Endodermal cell (in vitro differentiated cells): ENCODE measurements at regions not wholly inside any gene's neighbourhood (a gene's known extent, or its start where the extent isn't known, plus 50 kb on each side); places are given as distances from the start of the nearest gene placed in this dataset.

Experiments
- DNase-seq: peaks from one replicate; pipeline ENCODE4 v3.0.0-alpha.2; 2017
- H3K27ac ChIP-seq: 2 replicates; pipeline ENCODE4 v1.5.1; 2013; ENCODE audit warnings: mild to moderate bottlenecking, low read depth, low read length, moderate library complexity
- H3K27me3 ChIP-seq: 2 replicates; pipeline ENCODE4 v1.6.1; 2013; ENCODE audit warnings: mild to moderate bottlenecking, low read length, moderate library complexity; ENCODE audit not compliant: insufficient read depth, control insufficient read depth, poor library complexity, severe bottlenecking
- H3K36me3 ChIP-seq: 2 replicates; pipeline ENCODE4 v1.7.0; 2013; ENCODE audit warnings: mild to moderate bottlenecking, low read length, moderate library complexity; ENCODE audit not compliant: control insufficient read depth, insufficient read depth
- H3K4me1 ChIP-seq: one replicate; pipeline ENCODE4 v1.7.0; 2013; ENCODE audit warnings: low read length; ENCODE audit not compliant: control insufficient read depth, insufficient read depth
- H3K4me3 ChIP-seq: 2 replicates; pipeline ENCODE4 v1.5.1; 2013; ENCODE audit warnings: mild to moderate bottlenecking, low read length, moderate library complexity
- H3K9ac ChIP-seq: 2 replicates; pipeline ENCODE4 v1.6.1; 2013; ENCODE audit warnings: mild to moderate bottlenecking, low read length, moderate library complexity; ENCODE audit not compliant: poor library complexity, severe bottlenecking; ENCODE audit errors: extremely low read depth
- H3K9me3 ChIP-seq: 2 replicates; pipeline ENCODE4 v1.6.1; 2013; ENCODE audit warnings: mild to moderate bottlenecking, low read length, moderate library complexity; ENCODE audit not compliant: control insufficient read depth
- H3K27ac Mint-ChIP-seq: 2 replicates; pipeline ENCODE4 v1.8.0; 2020; ENCODE audit warnings: mixed read lengths
- H3K27me3 Mint-ChIP-seq: 2 replicates; pipeline ENCODE4 v1.8.0; 2021; ENCODE audit warnings: mild to moderate bottlenecking, mixed read lengths; ENCODE audit not compliant: insufficient read depth
- H3K36me3 Mint-ChIP-seq: 2 replicates; pipeline ENCODE4 v1.8.0; 2020; ENCODE audit warnings: low read depth, mixed read lengths
- H3K4me1 Mint-ChIP-seq: 2 replicates; pipeline ENCODE4 v1.8.0; 2020; ENCODE audit warnings: mixed read lengths
- H3K4me3 Mint-ChIP-seq: 2 replicates; pipeline ENCODE4 v1.8.0; 2020; ENCODE audit warnings: mild to moderate bottlenecking, moderate library complexity, mixed read lengths
- H3K9me3 Mint-ChIP-seq: 2 replicates; pipeline ENCODE4 v1.8.0; 2020; ENCODE audit warnings: mild to moderate bottlenecking, mixed read lengths
- WGBS, 2 experiments: methylation state at CpG; one replicate each; pipeline versions ENCODE4 v1.1.5 to v1.1.7; 2013; ENCODE audit warnings: missing lambda C conversion rate in 2 of 2, mixed read lengths in 1 of 2; ENCODE audit not compliant: insufficient coverage in 1 of 2, insufficient read length in 1 of 2; 5-methylcytosine and 5-hydroxymethylcytosine counted together
- TF ChIP-seq, protein P1 (sequence below): fragments of 200-600 bp; sonication (generic); conservative IDR thresholded peaks from 2 replicates; pipeline ENCODE4 v1.5.0; 2021; ENCODE audit warnings: antibody characterized with exemption, mild to moderate bottlenecking

DNA sequence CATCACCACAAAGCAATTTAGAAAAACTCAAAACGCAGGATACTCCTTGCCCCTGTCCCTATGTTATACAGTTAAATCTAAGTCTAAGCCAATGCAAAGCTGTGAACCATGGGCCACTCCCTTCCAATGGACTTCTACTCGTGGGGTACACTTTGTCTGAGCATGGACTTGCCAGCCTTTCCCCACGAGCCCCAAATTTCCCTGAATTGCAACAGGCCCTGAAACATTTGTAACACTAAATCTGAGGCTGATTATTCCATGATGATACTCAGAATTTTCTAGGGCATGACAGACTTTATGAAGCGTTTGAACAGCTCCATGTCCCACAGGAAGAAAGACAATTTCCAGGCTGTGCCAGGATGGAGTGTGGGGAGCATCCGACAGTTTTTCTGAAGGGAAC lies 189.6 kb downstream of the TXNL1 start:
- Histone ChIP-seq H3K4me3 (no peak overlapping the region), H3K4me1 (no peaks in the 10 kb centered on the region), H3K27me3 (no peaks in the 10 kb centered on the region), H3K9ac (no peak overlapping the region), H3K9me3 (no peaks in the 10 kb centered on the region), H3K36me3 (no peaks in the 10 kb centered on the region), H3K27ac (no peak overlapping the region)
- H3K27me3 Mint-ChIP-seq, result no peaks in the 10 kb centered on the region
- H3K27ac Mint-ChIP-seq, result no peak overlapping the region
- no peak overlapping the region for H3K4me3 Mint-ChIP-seq
- H3K36me3 Mint-ChIP-seq, result no peaks in the 10 kb centered on the region
- H3K9me3 Mint-ChIP-seq, result no peaks in the 10 kb centered on the region
- WGBS, 2 experiments, result 89 to 92% methylated on average over 4 to 5 of the region's 5 CpGs
- TF ChIP-seq, protein P1, sequence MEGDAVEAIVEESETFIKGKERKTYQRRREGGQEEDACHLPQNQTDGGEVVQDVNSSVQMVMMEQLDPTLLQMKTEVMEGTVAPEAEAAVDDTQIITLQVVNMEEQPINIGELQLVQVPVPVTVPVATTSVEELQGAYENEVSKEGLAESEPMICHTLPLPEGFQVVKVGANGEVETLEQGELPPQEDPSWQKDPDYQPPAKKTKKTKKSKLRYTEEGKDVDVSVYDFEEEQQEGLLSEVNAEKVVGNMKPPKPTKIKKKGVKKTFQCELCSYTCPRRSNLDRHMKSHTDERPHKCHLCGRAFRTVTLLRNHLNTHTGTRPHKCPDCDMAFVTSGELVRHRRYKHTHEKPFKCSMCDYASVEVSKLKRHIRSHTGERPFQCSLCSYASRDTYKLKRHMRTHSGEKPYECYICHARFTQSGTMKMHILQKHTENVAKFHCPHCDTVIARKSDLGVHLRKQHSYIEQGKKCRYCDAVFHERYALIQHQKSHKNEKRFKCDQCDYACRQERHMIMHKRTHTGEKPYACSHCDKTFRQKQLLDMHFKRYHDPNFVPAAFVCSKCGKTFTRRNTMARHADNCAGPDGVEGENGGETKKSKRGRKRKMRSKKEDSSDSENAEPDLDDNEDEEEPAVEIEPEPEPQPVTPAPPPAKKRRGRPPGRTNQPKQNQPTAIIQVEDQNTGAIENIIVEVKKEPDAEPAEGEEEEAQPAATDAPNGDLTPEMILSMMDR, result no peak
- no peak for DNase-seq
- H3K4me1 Mint-ChIP-seq, result no peaks in the 10 kb centered on the region

DNA sequence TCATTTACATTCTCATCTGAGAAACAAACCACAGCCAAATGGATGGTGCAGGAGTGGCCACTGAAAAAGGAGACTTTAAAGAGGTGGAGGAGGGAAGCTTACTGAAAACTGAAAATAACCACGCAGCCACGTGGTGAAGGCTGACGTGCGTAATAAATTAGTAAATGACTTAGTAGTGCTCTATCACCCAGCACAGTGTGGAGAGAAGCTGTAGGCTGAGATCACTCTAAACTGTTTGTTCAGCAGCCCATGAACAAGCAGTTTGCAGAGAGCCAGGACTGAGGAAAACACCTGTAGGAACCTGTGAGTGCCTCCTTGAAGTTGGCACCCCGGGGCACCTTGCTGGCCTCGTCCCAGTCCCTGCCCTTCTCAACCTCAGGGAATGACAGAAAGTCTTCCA lies 193.0 kb downstream of the TXNL1 start:
- H3K9ac ChIP-seq, result no peak overlapping the region
- DNase-seq, result no peak
- H3K4me3 ChIP-seq, result no peak overlapping the region
- H3K9me3 ChIP-seq, result no peaks in the 10 kb centered on the region
- H3K27ac ChIP-seq, result no peak overlapping the region
- TF ChIP-seq, protein P1, result no peak
- H3K4me3 Mint-ChIP-seq, result no peak overlapping the region
- no peaks in the 10 kb centered on the region for H3K36me3 ChIP-seq
- no peaks in the 10 kb centered on the region for H3K27me3 ChIP-seq
- H3K4me1 Mint-ChIP-seq, result no peaks in the 10 kb centered on the region
- H3K27ac Mint-ChIP-seq, result no peak overlapping the region
- H3K4me1 ChIP-seq, result no peaks in the 10 kb centered on the region
- no peaks in the 10 kb centered on the region for H3K27me3 Mint-ChIP-seq
- no peaks in the 10 kb centered on the region for H3K36me3 Mint-ChIP-seq
- 88 to 95% methylated on average over 4 to 6 of the region's 6 CpGs for WGBS, 2 experiments
- H3K9me3 Mint-ChIP-seq, result no peaks in the 10 kb centered on the region

- Histone ChIP-seq H3K9me3 (no peaks in the 10 kb centered on the region), H3K27ac (no peak overlapping the region), H3K9ac (no peak overlapping the region), H3K27me3 (no peaks in the 10 kb centered on the region), H3K36me3 (no peaks in the 10 kb centered on the region), H3K4me3 (no peak overlapping the region), H3K4me1 (no peaks in the 10 kb centered on the region)
- TF ChIP-seq, protein P1, result no peak
- Mint-ChIP-seq H3K27me3 (no peaks in the 10 kb centered on the region), H3K36me3 (no peaks in the 10 kb centered on the region), H3K27ac (no peak overlapping the region), H3K4me3 (no peak overlapping the region), H3K4me1 (peaks cover 8% of the 10 kb centered on the region), H3K9me3 (peaks cover 4% of the 10 kb centered on the region)
- DNase-seq, result no peak
- WGBS, 2 experiments, result 89% methylated on average over 1 to 3 of the region's 3 CpGs
Observed at GRCh38 chr18:56444201-56444600, 194.2 kb downstream of the TXNL1 start.
